ENCODE measurements at regions not wholly inside any gene's neighbourhood (a gene's known extent, or its start where the extent isn't known, plus 50 kb on each side); places are given as distances from the start of the nearest gene placed in this dataset.

DNA sequence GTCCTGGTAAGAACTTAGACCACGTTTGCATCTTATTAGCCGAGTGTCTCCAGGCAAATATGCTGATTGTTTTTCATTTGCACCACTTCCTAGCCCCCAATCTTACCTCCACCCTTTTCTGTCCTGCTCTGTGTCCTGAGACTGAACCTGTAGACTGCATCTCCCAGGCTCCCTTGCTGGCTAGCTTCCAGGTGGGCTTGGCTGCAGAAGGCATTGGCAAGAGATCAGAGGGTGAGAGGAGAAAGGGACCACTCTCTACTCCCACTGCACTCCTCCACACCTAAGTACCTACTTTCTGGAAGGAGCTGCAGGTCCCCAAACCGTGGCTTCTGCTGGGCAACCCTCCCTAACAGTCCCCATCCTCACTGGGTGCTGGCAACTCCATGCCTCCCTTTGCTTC is 59.9 kb upstream of the XPA start:
- H4K91ac ChIP-seq (ENCODE audit: low read depth, low read length, poor library complexity): no peak overlapping the region

DNA sequence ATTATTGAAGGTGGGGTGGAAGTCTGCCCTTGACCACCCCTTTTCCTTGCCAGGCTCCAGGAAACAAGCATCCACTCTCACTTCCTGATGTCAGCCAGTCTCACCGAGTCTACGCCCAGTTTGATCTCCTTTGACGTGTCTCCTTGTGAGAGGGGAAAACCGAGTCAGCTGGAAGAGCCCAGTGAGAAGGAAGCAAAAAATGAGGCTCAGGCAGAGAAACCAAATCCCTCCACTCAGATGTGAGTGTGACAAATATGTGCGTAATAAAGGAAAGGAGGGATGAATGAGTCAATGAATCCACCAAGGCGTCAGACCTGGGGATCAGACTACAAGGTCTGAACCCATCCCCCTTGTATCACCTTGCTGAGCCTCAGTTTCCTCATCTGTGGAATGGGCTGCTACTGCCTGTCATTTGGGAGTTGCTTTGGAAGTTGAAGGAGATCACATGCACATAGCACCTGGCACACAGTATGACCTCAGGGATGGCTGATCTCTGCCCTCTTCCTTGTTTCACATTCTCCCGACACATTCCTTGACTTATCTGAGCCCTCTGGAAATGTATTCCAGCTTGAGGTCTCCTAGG is 61.3 kb upstream of the XPA start:
- peaks cover 0 to 13% (median 0%) of the 10 kb centered on the region in 3 experiments for H3K27me3 ChIP-seq (ENCODE audit: control insufficient read depth in 3 of 3, insufficient read depth in 3 of 3, low read depth in 1 of 3, low read length in 3 of 3)
- H3K9me3 ChIP-seq (replicated peaks in 1 of 2; ENCODE audit: control insufficient read depth in 2 of 2, insufficient read depth in 1 of 2, low read depth in 1 of 2, low read length in 2 of 2): peaks cover 0 to 11% of the 10 kb centered on the region in 2 donors
- no peaks in the 10 kb centered on the region for H3K79me1 ChIP-seq (ENCODE audit: low read depth, low read length)
- no peak overlapping the region for H4K8ac ChIP-seq (ENCODE audit: low read depth, low read length)
- H3K9ac ChIP-seq (ENCODE audit: low read depth, low read length, poor library complexity): no peak overlapping the region
- H3K4me2 ChIP-seq (ENCODE audit: insufficient read depth, low read length, poor library complexity, severe bottlenecking): no peak overlapping the region
- no peak overlapping the region for H3K27ac ChIP-seq (replicated peaks; ENCODE audit: low read length)
- H4K91ac ChIP-seq (ENCODE audit: low read depth, low read length, poor library complexity): no peak overlapping the region
- H3K23ac ChIP-seq (ENCODE audit: low read depth, low read length, poor library complexity): no peak overlapping the region
- H3K4me1 ChIP-seq (ENCODE audit: control insufficient read depth in 2 of 2, insufficient read depth in 1 of 2, low read depth in 1 of 2, low read length in 2 of 2): no peaks in the 10 kb centered on the region
- H3K18ac ChIP-seq (ENCODE audit: low read length): no peak overlapping the region
- H3K36me3 ChIP-seq (replicated peaks in 1 of 2; ENCODE audit: control insufficient read depth in 2 of 2, insufficient read depth in 2 of 2, low read length in 2 of 2): no peaks in the 10 kb centered on the region
- no peak overlapping the region for H2AK5ac ChIP-seq (ENCODE audit: low read depth, low read length)
- no peak for DNase-seq (ENCODE audit: low spot score)
- H2AFZ ChIP-seq (ENCODE audit: low read length): no peak overlapping the region
- no CpG with 5 or more reads among the region's 7 CpGs for WGBS, 2 donors (ENCODE audit: extremely low coverage in 2 of 2, insufficient read length in 2 of 2, insufficient replicate concordance in 1 of 2)
- H2BK12ac ChIP-seq (ENCODE audit: low read length): no peak overlapping the region
- no peak overlapping the region for H2BK120ac ChIP-seq (ENCODE audit: low read depth, low read length)
- H2BK15ac ChIP-seq (ENCODE audit: low read length): no peak overlapping the region
- H3K4ac ChIP-seq (ENCODE audit: low read length): no peak overlapping the region
- H2BK5ac ChIP-seq (ENCODE audit: low read length): no peak overlapping the region
- H3K4me3 ChIP-seq (ENCODE audit: low read length in 2 of 2): no peak overlapping the region
- no peak overlapping the region for H3K14ac ChIP-seq (ENCODE audit: low read length)

More for the DNA sequence above, 59.9 kb upstream of the XPA start:
- no peak overlapping the region for H3K4ac ChIP-seq (ENCODE audit: low read length)
- no peak overlapping the region for H4K8ac ChIP-seq (ENCODE audit: low read depth, low read length)
- no peak overlapping the region for H3K14ac ChIP-seq (ENCODE audit: low read length)
- H3K79me1 ChIP-seq (ENCODE audit: low read depth, low read length): no peaks in the 10 kb centered on the region
- no peak overlapping the region for H3K18ac ChIP-seq (ENCODE audit: low read length)
- WGBS, 2 donors (ENCODE audit: extremely low coverage in 2 of 2, insufficient read length in 2 of 2, insufficient replicate concordance in 1 of 2): no CpG with 5 or more reads among the region's 3 CpGs
- no peak overlapping the region for H2BK120ac ChIP-seq (ENCODE audit: low read depth, low read length)
- H3K4me1 ChIP-seq (ENCODE audit: control insufficient read depth in 2 of 2, insufficient read depth in 1 of 2, low read depth in 1 of 2, low read length in 2 of 2): peaks cover 0 to 2% of the 10 kb centered on the region in 2 donors
- no peak overlapping the region for H2BK12ac ChIP-seq (ENCODE audit: low read length)
- H3K4me2 ChIP-seq (ENCODE audit: insufficient read depth, low read length, poor library complexity, severe bottlenecking): no peak overlapping the region
- no peak overlapping the region for H3K27ac ChIP-seq (replicated peaks; ENCODE audit: low read length)
- no peak overlapping the region for H2BK15ac ChIP-seq (ENCODE audit: low read length)
- H3K36me3 ChIP-seq (replicated peaks in 1 of 2; ENCODE audit: control insufficient read depth in 2 of 2, insufficient read depth in 2 of 2, low read length in 2 of 2): no peaks in the 10 kb centered on the region
- H3K4me3 ChIP-seq (ENCODE audit: low read length in 2 of 2): no peak overlapping the region
- no peak overlapping the region for H3K9ac ChIP-seq (ENCODE audit: low read depth, low read length, poor library complexity)
- peaks cover 0 to 3% (median 0%) of the 10 kb centered on the region in 3 experiments for H3K27me3 ChIP-seq (ENCODE audit: control insufficient read depth in 3 of 3, insufficient read depth in 3 of 3, low read depth in 1 of 3, low read length in 3 of 3)
- H2AK5ac ChIP-seq (ENCODE audit: low read depth, low read length): no peak overlapping the region
- DNase-seq (ENCODE audit: low spot score): no peak
- H2AFZ ChIP-seq (ENCODE audit: low read length): no peak overlapping the region
- no peak overlapping the region for H3K23ac ChIP-seq (ENCODE audit: low read depth, low read length, poor library complexity)
- no peak overlapping the region for H2BK5ac ChIP-seq (ENCODE audit: low read length)
- H3K9me3 ChIP-seq (replicated peaks in 1 of 2; ENCODE audit: control insufficient read depth in 2 of 2, insufficient read depth in 1 of 2, low read depth in 1 of 2, low read length in 2 of 2): peaks cover 0 to 11% of the 10 kb centered on the region in 2 donors

DNA sequence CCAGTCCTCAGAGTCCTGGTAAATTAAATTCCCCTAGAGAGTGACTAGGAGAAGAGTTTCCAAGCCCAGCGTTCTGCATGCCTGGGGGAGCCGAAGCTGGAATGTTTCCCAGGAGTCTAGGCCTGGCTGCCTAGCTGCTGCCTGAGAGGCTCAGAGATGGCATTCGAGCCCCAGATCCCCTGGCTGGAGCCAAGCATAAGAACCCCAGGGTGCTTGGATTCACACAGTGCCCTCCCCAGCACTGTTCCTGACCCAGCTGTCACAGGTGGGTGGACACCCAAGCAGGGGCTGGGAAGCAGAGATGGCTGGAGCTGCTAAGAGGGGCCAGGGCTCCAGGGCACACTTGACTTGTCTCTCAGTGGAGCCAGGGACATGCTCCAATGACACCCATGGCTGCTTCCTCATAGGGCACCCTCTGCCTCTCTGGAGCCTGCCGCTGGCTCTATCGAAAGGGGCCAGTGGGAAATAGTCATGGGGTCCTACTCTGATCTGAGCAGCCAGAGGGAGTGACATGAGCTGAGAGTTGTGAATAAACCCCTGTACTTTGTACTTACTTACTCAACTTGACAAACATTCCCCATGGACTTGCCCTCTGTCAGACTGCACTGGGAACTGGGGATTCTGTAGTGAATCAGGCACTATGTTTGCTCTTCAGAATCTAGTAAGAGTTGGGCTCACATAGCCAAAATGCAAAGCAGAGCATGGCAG is 62.6 kb upstream of the XPA start:
- peaks cover 0 to 13% (median 0%) of the 10 kb centered on the region in 3 experiments for H3K27me3 ChIP-seq (ENCODE audit: control insufficient read depth in 3 of 3, insufficient read depth in 3 of 3, low read depth in 1 of 3, low read length in 3 of 3)
- H4K91ac ChIP-seq (ENCODE audit: low read depth, low read length, poor library complexity): no peak overlapping the region
- no peak overlapping the region for H3K9ac ChIP-seq (ENCODE audit: low read depth, low read length, poor library complexity)
- no peak overlapping the region for H2BK5ac ChIP-seq (ENCODE audit: low read length)
- no peak overlapping the region for H4K8ac ChIP-seq (ENCODE audit: low read depth, low read length)
- H3K9me3 ChIP-seq (replicated peaks in 1 of 2; ENCODE audit: control insufficient read depth in 2 of 2, insufficient read depth in 1 of 2, low read depth in 1 of 2, low read length in 2 of 2): peaks cover 0 to 8% of the 10 kb centered on the region in 2 donors
- no peak for DNase-seq (ENCODE audit: low spot score)
- no peak overlapping the region for H2AFZ ChIP-seq (ENCODE audit: low read length)
- H3K27ac ChIP-seq (replicated peaks; ENCODE audit: low read length): no peak overlapping the region
- H3K36me3 ChIP-seq (replicated peaks in 1 of 2; ENCODE audit: control insufficient read depth in 2 of 2, insufficient read depth in 2 of 2, low read length in 2 of 2): no peaks in the 10 kb centered on the region
- H3K4ac ChIP-seq (ENCODE audit: low read length): no peak overlapping the region
- no peak overlapping the region for H2BK15ac ChIP-seq (ENCODE audit: low read length)
- H2AK5ac ChIP-seq (ENCODE audit: low read depth, low read length): peak overlapping the region; percentile 6
- H3K4me2 ChIP-seq (ENCODE audit: insufficient read depth, low read length, poor library complexity, severe bottlenecking): no peak overlapping the region
- no peaks in the 10 kb centered on the region for H3K79me1 ChIP-seq (ENCODE audit: low read depth, low read length)
- peak overlapping the region; percentile 29 for H3K23ac ChIP-seq (ENCODE audit: low read depth, low read length, poor library complexity)
- H2BK120ac ChIP-seq (ENCODE audit: low read depth, low read length): no peak overlapping the region
- no peak overlapping the region for H3K14ac ChIP-seq (ENCODE audit: low read length)
- H3K4me3 ChIP-seq (ENCODE audit: low read length in 2 of 2): no peak overlapping the region
- no CpG with 5 or more reads among the region's 5 CpGs for WGBS, 2 donors (ENCODE audit: extremely low coverage in 2 of 2, insufficient read length in 2 of 2, insufficient replicate concordance in 1 of 2)
- H3K18ac ChIP-seq (ENCODE audit: low read length): peak overlapping the region; percentile 29
- no peaks in the 10 kb centered on the region for H3K4me1 ChIP-seq (ENCODE audit: control insufficient read depth in 2 of 2, insufficient read depth in 1 of 2, low read depth in 1 of 2, low read length in 2 of 2)
- H2BK12ac ChIP-seq (ENCODE audit: low read length): no peak overlapping the region

DNA sequence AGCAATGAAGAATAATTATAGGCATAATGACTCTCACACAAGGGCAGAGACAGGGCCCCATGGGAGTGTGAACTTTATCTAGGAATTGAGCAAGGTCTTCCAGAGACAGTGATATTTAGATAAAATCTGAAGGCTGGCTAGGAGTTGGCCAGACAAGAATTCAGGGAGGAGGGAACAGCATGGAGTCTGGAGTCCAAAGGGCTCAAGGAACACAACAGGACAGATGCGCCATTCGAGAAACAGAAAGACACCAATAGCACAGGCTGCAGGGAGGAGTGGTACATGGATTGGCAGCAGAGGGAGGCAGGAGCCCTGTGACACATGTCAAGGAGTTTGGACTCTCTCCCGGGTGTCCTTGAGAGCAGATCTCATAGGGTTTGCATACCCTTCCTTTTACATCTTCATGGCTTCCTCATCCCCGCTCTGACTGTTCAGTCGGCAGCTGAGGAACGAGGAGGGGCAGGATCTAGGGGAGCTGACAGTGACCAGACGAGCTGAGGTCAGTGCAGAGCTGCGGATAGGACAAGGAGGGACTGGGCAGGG is 64.0 kb upstream of the XPA start:
- Histone ChIP-seq H3K4me2 (ENCODE audit: insufficient read depth, low read length, poor library complexity, severe bottlenecking) (no peak overlapping the region), H4K8ac (ENCODE audit: low read depth, low read length) (no peak overlapping the region), H2BK15ac (ENCODE audit: low read length) (no peak overlapping the region), H3K23ac (ENCODE audit: low read depth, low read length, poor library complexity) (no peak overlapping the region), H3K27ac (replicated peaks; ENCODE audit: low read length) (no peak overlapping the region), H3K4me1 (ENCODE audit: control insufficient read depth in 2 of 2, insufficient read depth in 1 of 2, low read depth in 1 of 2, low read length in 2 of 2) (no peaks in the 10 kb centered on the region), H3K14ac (ENCODE audit: low read length) (no peak overlapping the region), H3K79me1 (ENCODE audit: low read depth, low read length) (no peaks in the 10 kb centered on the region), H2BK5ac (ENCODE audit: low read length) (no peak overlapping the region), H2BK12ac (ENCODE audit: low read length) (no peak overlapping the region), H2AK5ac (ENCODE audit: low read depth, low read length) (no peak overlapping the region), H3K9ac (ENCODE audit: low read depth, low read length, poor library complexity) (no peak overlapping the region), H2AFZ (ENCODE audit: low read length) (no peak overlapping the region), H3K18ac (ENCODE audit: low read length) (no peak overlapping the region), H2BK120ac (ENCODE audit: low read depth, low read length) (no peak overlapping the region), H3K4me3 (ENCODE audit: low read length in 2 of 2) (no peak overlapping the region), H4K91ac (ENCODE audit: low read depth, low read length, poor library complexity) (no peak overlapping the region), H3K36me3 (replicated peaks in 1 of 2; ENCODE audit: control insufficient read depth in 2 of 2, insufficient read depth in 2 of 2, low read length in 2 of 2) (no peaks in the 10 kb centered on the region), H3K4ac (ENCODE audit: low read length) (no peak overlapping the region), H3K27me3 (ENCODE audit: control insufficient read depth in 3 of 3, insufficient read depth in 3 of 3, low read depth in 1 of 3, low read length in 3 of 3) (peaks cover 0 to 13% (median 0%) of the 10 kb centered on the region in 3 experiments), H3K9me3 (replicated peaks in 1 of 2; ENCODE audit: control insufficient read depth in 2 of 2, insufficient read depth in 1 of 2, low read depth in 1 of 2, low read length in 2 of 2) (peaks cover 0 to 4% of the 10 kb centered on the region in 2 donors)
- whole genome bisulfite sequencing, 2 donors (ENCODE audit: extremely low coverage in 2 of 2, insufficient read length in 2 of 2, insufficient replicate concordance in 1 of 2): no CpG with 5 or more reads among the region's 8 CpGs
- DNase-seq (ENCODE audit: low spot score): no peak

Data from neuronal stem cell (in vitro differentiated cells).